ENCODE measurements at regions not wholly inside any gene's neighbourhood (a gene's known extent, or its start where the extent isn't known, plus 50 kb on each side); places are given as distances from the start of the nearest gene placed in this dataset.
"Not testable (repeated sequence)": the region's sequence is repeated elsewhere in the genome, so short reads cannot be mapped to it uniquely, and the experiment has no call there.

GRCh38 chr21:8624085-8624484 lies 1897.3 kb upstream of the TPTE start:
- not testable (repeated sequence) for TF ChIP-seq CTCF, POLR2A (IDR thresholded peaks at IDR 0.05)
